ENCODE measurements at regions not wholly inside any gene's neighbourhood (a gene's known extent, or its start where the extent isn't known, plus 50 kb on each side); places are given as distances from the start of the nearest gene placed in this dataset.
A peak's percentile ranks its signal among the peaks of the same experiment; 100 is the strongest.

DNA sequence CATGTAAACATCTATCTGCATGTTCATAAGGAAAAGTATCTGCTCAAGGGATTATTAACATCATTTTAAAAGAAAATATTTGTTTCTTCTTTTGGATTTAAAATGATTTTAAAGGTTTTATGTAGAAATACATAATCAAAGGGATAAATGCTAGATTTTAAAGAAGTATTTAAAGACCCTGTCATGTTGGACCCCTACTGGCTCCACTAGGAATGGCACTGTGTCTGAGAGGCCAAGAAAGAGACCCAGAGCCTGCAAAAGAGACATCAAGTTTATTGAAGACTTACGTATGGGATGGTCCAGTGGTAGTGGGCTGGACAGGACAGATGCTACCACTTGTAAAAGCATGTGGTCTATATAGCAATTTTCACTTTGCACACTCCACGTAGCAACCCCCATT lies 78.7 kb upstream of the PCDH18 start:
- in situ Hi-C loops (cut with HindIII; ENCODE audit: low pct_unique_long_range_greater_than_20kb, low sequenced_read_pairs) = no loop called here
- intact Hi-C loops (cut with micrococcal nuclease; ENCODE audit: unreplicated experiment) = no loop called here
- DNase-seq (ENCODE audit: low read depth, low spot score) (no peak), ATAC-seq (no peak)
- H3K27ac ChIP-seq (ENCODE audit: low read length) = no peak overlapping the region
- no peaks in the 10 kb centered on the region for H3K36me3 ChIP-seq (ENCODE audit: control insufficient read depth, insufficient read depth, low read length)
- no peak overlapping the region for H3K4me3 ChIP-seq (ENCODE audit: low read depth in 2 of 2, low read length in 2 of 2)
- H3K27me3 ChIP-seq (ENCODE audit: control insufficient read depth, insufficient read depth, low read length) = no peaks in the 10 kb centered on the region
- ChIA-PET CTCF (no interaction called here), POLR2A (no interaction called here)
- no peak for TF ChIP-seq POLR2AphosphoS5 (IDR thresholded peaks at IDR 0.05; ENCODE audit: low read depth, low read length)
- peak; percentile 43 for TF ChIP-seq CTCF (IDR thresholded peaks at IDR 0.05)
- TF ChIP-seq, protein P1, sequence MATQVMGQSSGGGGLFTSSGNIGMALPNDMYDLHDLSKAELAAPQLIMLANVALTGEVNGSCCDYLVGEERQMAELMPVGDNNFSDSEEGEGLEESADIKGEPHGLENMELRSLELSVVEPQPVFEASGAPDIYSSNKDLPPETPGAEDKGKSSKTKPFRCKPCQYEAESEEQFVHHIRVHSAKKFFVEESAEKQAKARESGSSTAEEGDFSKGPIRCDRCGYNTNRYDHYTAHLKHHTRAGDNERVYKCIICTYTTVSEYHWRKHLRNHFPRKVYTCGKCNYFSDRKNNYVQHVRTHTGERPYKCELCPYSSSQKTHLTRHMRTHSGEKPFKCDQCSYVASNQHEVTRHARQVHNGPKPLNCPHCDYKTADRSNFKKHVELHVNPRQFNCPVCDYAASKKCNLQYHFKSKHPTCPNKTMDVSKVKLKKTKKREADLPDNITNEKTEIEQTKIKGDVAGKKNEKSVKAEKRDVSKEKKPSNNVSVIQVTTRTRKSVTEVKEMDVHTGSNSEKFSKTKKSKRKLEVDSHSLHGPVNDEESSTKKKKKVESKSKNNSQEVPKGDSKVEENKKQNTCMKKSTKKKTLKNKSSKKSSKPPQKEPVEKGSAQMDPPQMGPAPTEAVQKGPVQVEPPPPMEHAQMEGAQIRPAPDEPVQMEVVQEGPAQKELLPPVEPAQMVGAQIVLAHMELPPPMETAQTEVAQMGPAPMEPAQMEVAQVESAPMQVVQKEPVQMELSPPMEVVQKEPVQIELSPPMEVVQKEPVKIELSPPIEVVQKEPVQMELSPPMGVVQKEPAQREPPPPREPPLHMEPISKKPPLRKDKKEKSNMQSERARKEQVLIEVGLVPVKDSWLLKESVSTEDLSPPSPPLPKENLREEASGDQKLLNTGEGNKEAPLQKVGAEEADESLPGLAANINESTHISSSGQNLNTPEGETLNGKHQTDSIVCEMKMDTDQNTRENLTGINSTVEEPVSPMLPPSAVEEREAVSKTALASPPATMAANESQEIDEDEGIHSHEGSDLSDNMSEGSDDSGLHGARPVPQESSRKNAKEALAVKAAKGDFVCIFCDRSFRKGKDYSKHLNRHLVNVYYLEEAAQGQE (IDR thresholded peaks at IDR 0.05; ENCODE audit: insufficient read depth in 1 of 2, low read depth in 2 of 2, low read length in 1 of 2) = no peak
- no TSS peak for BruUV-seq (replicated peaks)
- no peaks in the 10 kb centered on the region for H3K9me3 ChIP-seq (ENCODE audit: control insufficient read depth, insufficient read depth, low read depth, low read length)
- H3K4me1 ChIP-seq (ENCODE audit: control insufficient read depth, insufficient read depth, low read length) = no peaks in the 10 kb centered on the region

DNA sequence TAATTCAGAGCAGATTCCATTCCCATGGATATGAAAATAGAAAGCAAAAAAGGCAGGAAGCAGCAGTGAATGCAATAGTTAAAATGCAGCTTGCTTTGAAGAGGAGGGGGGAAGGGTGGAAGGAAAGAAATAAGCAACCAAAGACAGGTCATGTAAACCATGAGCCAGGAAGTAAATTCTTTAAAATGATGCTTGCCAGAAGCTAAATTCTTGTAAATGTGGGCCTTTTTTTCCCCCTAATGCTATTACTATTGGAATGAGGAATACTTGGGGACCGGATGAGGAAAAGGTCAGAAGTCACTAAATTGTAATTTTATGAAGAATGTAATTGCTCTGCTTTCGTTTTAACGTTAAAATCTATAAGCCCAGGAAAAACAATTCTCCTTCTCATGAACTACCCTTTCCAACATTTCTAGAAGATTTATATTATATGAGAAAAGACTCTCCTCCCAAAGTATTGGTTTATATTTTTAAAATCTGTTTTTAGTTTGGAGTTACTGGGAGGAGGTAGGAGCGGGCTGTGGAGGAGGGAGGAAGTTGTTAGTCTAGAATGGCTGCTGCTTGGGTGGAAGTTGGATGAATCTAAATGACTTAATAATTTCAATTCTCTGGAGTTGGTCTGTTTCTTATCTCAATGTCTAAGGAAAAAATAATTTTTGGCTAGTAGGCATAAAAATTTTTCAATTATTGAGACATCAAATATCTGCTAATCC lies 77.6 kb upstream of the PCDH18 start:
- in situ Hi-C loops (cut with HindIII; ENCODE audit: low pct_unique_long_range_greater_than_20kb, low sequenced_read_pairs) (no loop called here), intact Hi-C loops (cut with micrococcal nuclease; ENCODE audit: unreplicated experiment) (no loop called here)
- H3K9me3 ChIP-seq (ENCODE audit: control insufficient read depth, insufficient read depth, low read depth, low read length) = no peaks in the 10 kb centered on the region
- H3K27me3 ChIP-seq (ENCODE audit: control insufficient read depth, insufficient read depth, low read length) = no peaks in the 10 kb centered on the region
- H3K27ac ChIP-seq (ENCODE audit: low read length) = no peak overlapping the region
- H3K36me3 ChIP-seq (ENCODE audit: control insufficient read depth, insufficient read depth, low read length) = no peaks in the 10 kb centered on the region
- ATAC-seq (no peak), DNase-seq (ENCODE audit: low read depth, low spot score) (no peak)
- ChIA-PET POLR2A (no interaction called here), CTCF (no interaction called here)
- H3K4me1 ChIP-seq (ENCODE audit: control insufficient read depth, insufficient read depth, low read length) = no peaks in the 10 kb centered on the region
- no TSS peak for BruUV-seq (replicated peaks)
- H3K4me3 ChIP-seq (ENCODE audit: low read depth in 2 of 2, low read length in 2 of 2) = no peak overlapping the region
- TF ChIP-seq SIN3A (IDR thresholded peaks at IDR 0.05; ENCODE audit: borderline replicate concordance, insufficient read depth, low read depth, low read length) (no peak), POLR2AphosphoS5 (IDR thresholded peaks at IDR 0.05; ENCODE audit: low read depth, low read length) (no peak), TCF7L2 (IDR thresholded peaks at IDR 0.05; ENCODE audit: low read depth, low read length) (no peak), CTCF (IDR thresholded peaks at IDR 0.05) (no peak)
- TF ChIP-seq, protein P1 (IDR thresholded peaks at IDR 0.05; ENCODE audit: insufficient read depth in 1 of 2, low read depth in 2 of 2, low read length in 1 of 2) = no peak

Data from Panc1 (cell line).